Naive thymus-derived CD4-positive, alpha-beta T cell (primary cell): ENCODE measurements at regions not wholly inside any gene's neighbourhood (a gene's known extent, or its start where the extent isn't known, plus 50 kb on each side); places are given as distances from the start of the nearest gene placed in this dataset.
A peak's percentile ranks its signal among the peaks of the same experiment; 100 is the strongest.

Experiments
- ATAC-seq: fragments of 150-1000 bp; cut with Tn5 transposase; 2 replicates; pipeline ENCODE4 v1.10.0; 2021; ENCODE audit warnings: mild to moderate bottlenecking, moderate library complexity
- CTCF ChIA-PET: fragments of 350-600 bp; sonication (Branson Sonifier 250); formaldehyde crosslinking; loops from one replicate; lab custom pipeline; 2021; ENCODE audit warnings: antibody characterized with exemption; lab: Charles Lee
- POLR2A ChIA-PET: fragments of 350-600 bp; sonication (Branson Sonifier 250); formaldehyde crosslinking; loops from one replicate; lab custom pipeline; 2021; ENCODE audit warnings: antibody characterized with exemption, inconsistent platforms; lab: Charles Lee
- DNase-seq, 9 donors: peaks; one replicate each; pipeline versions ENCODE4 v3.0.0 to v3.0.0-alpha.2; 2020 to 2022; ENCODE audit warnings: mixed read lengths in 1 of 9
- H3K27ac ChIP-seq: one replicate; pipeline ENCODE4 v1.7.0; 2013; ENCODE audit warnings: mild to moderate bottlenecking, low read depth, low read length, moderate library complexity
- H3K27me3 ChIP-seq, 2 donors: one replicate each; pipeline ENCODE4 v1.7.0; 2013; ENCODE audit warnings: low read length in 2 of 2, mild to moderate bottlenecking in 2 of 2, moderate library complexity in 2 of 2; ENCODE audit not compliant: control insufficient read depth in 2 of 2, insufficient read depth in 2 of 2
- H3K36me3 ChIP-seq, 3 experiments: 1 replicate in 2 of 3; 2 replicates in 1 of 3; pipeline ENCODE4 v1.7.0; 2013; ENCODE audit warnings: low read length in 3 of 3, mild to moderate bottlenecking in 3 of 3, moderate library complexity in 1 of 3; ENCODE audit not compliant: insufficient read depth in 3 of 3, control insufficient read depth in 2 of 3
- H3K4me1 ChIP-seq, 2 donors: one replicate each; pipeline ENCODE4 v1.7.0; 2013; ENCODE audit warnings: low read length in 2 of 2, mild to moderate bottlenecking in 2 of 2, moderate library complexity in 1 of 2; ENCODE audit not compliant: control insufficient read depth in 2 of 2, insufficient read depth in 2 of 2
- H3K4me3 ChIP-seq: 2 replicates; pipeline ENCODE4 v1.7.0; 2013; ENCODE audit warnings: mild to moderate bottlenecking, low read length
- H3K9me3 ChIP-seq, 3 experiments: 1 replicate in 2 of 3; 2 replicates in 1 of 3; pipeline ENCODE4 v1.7.0; 2013; ENCODE audit warnings: low read length in 3 of 3; ENCODE audit not compliant: control insufficient read depth in 2 of 3
- H3K27ac Mint-ChIP-seq, 9 donors: one replicate each; pipeline ENCODE4 v1.8.0; 2020 to 2022; ENCODE audit warnings: mixed read lengths in 9 of 9, mild to moderate bottlenecking in 8 of 9, moderate library complexity in 5 of 9, inconsistent platforms in 2 of 9
- H3K27me3 Mint-ChIP-seq, 5 donors: one replicate each; pipeline ENCODE4 v1.8.0; 2021 to 2022; ENCODE audit warnings: mixed read lengths in 5 of 5, mild to moderate bottlenecking in 1 of 5
- H3K36me3 Mint-ChIP-seq, 5 donors: one replicate each; pipeline ENCODE4 v1.8.0; 2020 to 2022; ENCODE audit warnings: mixed read lengths in 5 of 5, mild to moderate bottlenecking in 3 of 5, inconsistent platforms in 1 of 5
- H3K4me1 Mint-ChIP-seq, 7 donors: one replicate each; pipeline ENCODE4 v1.8.0; 2020 to 2022; ENCODE audit warnings: mixed read lengths in 7 of 7, mild to moderate bottlenecking in 3 of 7, inconsistent platforms in 1 of 7
- H3K4me3 Mint-ChIP-seq, 10 donors: one replicate each; pipeline ENCODE4 v1.8.0; 2020 to 2022; ENCODE audit warnings: mild to moderate bottlenecking in 10 of 10, mixed read lengths in 10 of 10, moderate library complexity in 6 of 10, inconsistent platforms in 2 of 10
- H3K9me3 Mint-ChIP-seq, 11 donors: one replicate each; pipeline ENCODE4 v1.8.0; 2020 to 2022; ENCODE audit warnings: mixed read lengths in 11 of 11, mild to moderate bottlenecking in 4 of 11, inconsistent platforms in 1 of 11, moderate library complexity in 1 of 11
- intact Hi-C, 2 donors: fragments of 100-400 bp; cut with micrococcal nuclease; formaldehyde crosslinking; loops; one replicate each; pipeline ENCODE4 v1.15.1; 2023

- peaks cover 0 to 10% (median 5%) of the 10 kb centered on the region in 5 donors for H3K27me3 Mint-ChIP-seq
- H3K27ac ChIP-seq: no peak overlapping the region
- peaks cover 0 to 5% (median 0%) of the 10 kb centered on the region in 7 donors for H3K4me1 Mint-ChIP-seq
- intact Hi-C loops: loop anchor here in 1 of 2 donors (5.0 kb wide), 1 partner anchor 1246 kb away; no protein-coding TSS in a partner anchor
- no peaks in the 10 kb centered on the region for H3K9me3 Mint-ChIP-seq
- H3K4me3 ChIP-seq: no peak overlapping the region
- POLR2A ChIA-PET: no interaction called here
- no peak overlapping the region for H3K4me3 Mint-ChIP-seq
- ATAC-seq (no peak), DNase-seq (no peak)
- H3K36me3 ChIP-seq: no peaks in the 10 kb centered on the region
- H3K27me3 ChIP-seq: no peaks in the 10 kb centered on the region
- H3K27ac Mint-ChIP-seq: no peak overlapping the region
- H3K36me3 Mint-ChIP-seq: no peaks in the 10 kb centered on the region
- H3K9me3 ChIP-seq: no peaks in the 10 kb centered on the region
- no peaks in the 10 kb centered on the region for H3K4me1 ChIP-seq
- CTCF ChIA-PET: no interaction called here
Observed at GRCh38 chr7:95693551-95694333, 78.6 kb upstream of the DYNC1I1 start.

DNA sequence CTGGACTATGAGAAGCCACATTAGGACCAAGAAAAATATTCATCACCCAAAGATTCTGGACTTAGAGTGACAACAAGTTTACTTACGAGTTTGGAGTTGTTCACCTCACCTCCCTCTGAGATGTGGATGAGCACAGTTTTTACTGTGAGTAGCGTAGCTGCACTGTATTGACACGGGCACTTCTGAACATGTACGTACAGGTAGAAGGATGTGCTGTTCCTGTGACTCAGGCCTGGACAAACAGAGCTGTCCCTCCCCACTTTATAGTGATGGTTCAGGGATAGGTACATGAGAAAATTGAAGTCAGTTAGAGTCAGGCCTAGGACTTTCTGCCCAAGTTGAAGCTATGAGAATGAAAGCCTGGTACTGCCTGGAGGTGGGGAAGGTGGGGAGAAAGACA is 80.9 kb upstream of the DYNC1I1 start:
- Mint-ChIP-seq H3K4me1 (peaks cover 0 to 5% (median 0%) of the 10 kb centered on the region in 7 donors), H3K36me3 (no peaks in the 10 kb centered on the region), H3K9me3 (no peaks in the 10 kb centered on the region), H3K4me3 (no peak overlapping the region), H3K27ac (no peak overlapping the region), H3K27me3 (peaks cover 0 to 10% (median 5%) of the 10 kb centered on the region in 5 donors)
- Histone ChIP-seq H3K27ac (no peak overlapping the region), H3K27me3 (no peaks in the 10 kb centered on the region), H3K9me3 (no peaks in the 10 kb centered on the region), H3K4me1 (no peaks in the 10 kb centered on the region), H3K36me3 (no peaks in the 10 kb centered on the region), H3K4me3 (no peak overlapping the region)
- DNase-seq (no peak), ATAC-seq (no peak)
- POLR2A ChIA-PET: no interaction called here
- CTCF ChIA-PET: no interaction called here
- intact Hi-C loops: loop anchor here (2.0 to 5.0 kb wide), 2 partner anchors 181 to 1244 kb away; no protein-coding TSS in a partner anchor

DNA sequence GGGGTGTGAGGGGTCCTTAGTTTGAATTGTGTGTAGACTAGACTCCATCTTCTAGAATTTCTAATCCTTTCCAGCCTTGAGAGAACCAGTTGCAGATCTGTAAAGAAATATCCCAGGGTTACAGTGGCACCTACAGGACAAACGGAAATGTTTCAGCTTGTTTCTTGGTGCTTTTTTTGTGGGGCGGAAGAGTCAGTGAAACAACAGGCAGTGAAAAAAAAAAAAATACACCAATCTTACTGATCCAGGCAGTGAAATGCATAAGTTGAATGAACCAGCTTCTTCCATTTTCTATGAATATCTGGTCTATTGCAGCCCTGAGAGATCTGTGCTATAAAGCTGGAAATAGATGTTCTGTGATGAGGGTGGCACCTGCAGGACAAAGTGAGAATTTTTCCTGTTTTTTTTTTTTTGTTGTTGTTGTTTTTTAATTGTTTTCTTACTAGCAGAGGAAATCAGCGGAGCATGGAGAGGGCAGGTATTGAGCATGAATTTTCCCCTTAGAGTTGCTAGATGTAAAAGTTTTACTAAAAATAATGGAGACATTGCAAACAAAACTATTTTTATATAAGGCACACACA is 81.9 kb upstream of the DYNC1I1 start:
- POLR2A ChIA-PET: no interaction called here
- no peak overlapping the region for H3K27ac Mint-ChIP-seq
- CTCF ChIA-PET: no interaction called here

DNA sequence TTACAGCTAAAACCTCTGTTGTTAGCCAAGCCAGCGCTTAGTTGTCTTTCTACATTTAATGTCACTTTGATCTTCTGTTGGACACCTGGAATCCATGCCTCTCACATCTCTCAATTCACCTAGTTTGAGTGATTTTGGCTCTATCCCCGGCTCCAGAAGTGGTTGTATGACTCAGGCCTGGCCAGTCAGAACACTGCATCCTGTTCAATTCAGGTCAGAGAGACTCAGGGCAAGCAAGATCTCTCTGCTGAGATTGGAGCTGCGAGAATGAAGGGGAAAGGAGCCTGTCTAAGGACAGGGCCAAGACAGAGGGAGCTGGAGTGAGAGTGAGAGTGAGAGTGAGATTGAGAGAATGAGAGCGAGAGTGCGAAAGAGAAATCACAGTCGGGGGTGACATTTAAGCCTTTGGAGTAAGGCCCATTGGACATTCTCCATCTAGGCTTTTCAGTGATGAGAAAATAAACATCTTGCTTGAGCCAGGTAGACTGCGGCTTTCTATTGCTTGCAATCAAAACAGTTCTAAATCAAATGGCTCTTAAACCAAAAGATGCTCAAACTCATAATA is 83.3 kb upstream of the DYNC1I1 start:
- H3K4me3 Mint-ChIP-seq: no peak overlapping the region
- intact Hi-C loops: no loop called here
- Histone ChIP-seq H3K27me3 (no peaks in the 10 kb centered on the region), H3K36me3 (no peaks in the 10 kb centered on the region), H3K9me3 (no peaks in the 10 kb centered on the region), H3K4me3 (no peak overlapping the region), H3K4me1 (no peaks in the 10 kb centered on the region), H3K27ac (no peak overlapping the region)
- H3K27ac Mint-ChIP-seq: no peak overlapping the region
- H3K9me3 Mint-ChIP-seq: no peaks in the 10 kb centered on the region
- ChIA-PET POLR2A (no interaction called here), CTCF (no interaction called here)
- DNase-seq (no peak), ATAC-seq (no peak)
- peaks cover 0 to 7% (median 0%) of the 10 kb centered on the region in 7 donors for H3K4me1 Mint-ChIP-seq
- peaks cover 0 to 10% (median 3%) of the 10 kb centered on the region in 5 donors for H3K27me3 Mint-ChIP-seq
- no peaks in the 10 kb centered on the region for H3K36me3 Mint-ChIP-seq

More for the DNA sequence above, 81.9 kb upstream of the DYNC1I1 start:
- H3K27ac ChIP-seq: no peak overlapping the region
- Mint-ChIP-seq H3K27me3 (peaks cover 0 to 10% (median 6%) of the 10 kb centered on the region in 5 donors), H3K36me3 (no peaks in the 10 kb centered on the region), H3K9me3 (no peaks in the 10 kb centered on the region), H3K4me3 (peak overlapping the region in 1 of 10 donors; percentile 22), H3K4me1 (peaks cover 0 to 5% (median 0%) of the 10 kb centered on the region in 7 donors)
- H3K36me3 ChIP-seq: no peaks in the 10 kb centered on the region
- no peak for DNase-seq
- H3K9me3 ChIP-seq: no peaks in the 10 kb centered on the region
- ATAC-seq: peak; percentile 54
- no peaks in the 10 kb centered on the region for H3K27me3 ChIP-seq
- intact Hi-C loops: loop anchor here (1.0 to 5.0 kb wide), 4 partner anchors 163 to 1243 kb away; no protein-coding TSS in a partner anchor
- no peaks in the 10 kb centered on the region for H3K4me1 ChIP-seq
- no peak overlapping the region for H3K4me3 ChIP-seq

- DNase-seq (no peak), ATAC-seq (no peak)
- CTCF ChIA-PET: no interaction called here
- Mint-ChIP-seq H3K27me3 (peaks cover 0 to 10% (median 3%) of the 10 kb centered on the region in 5 donors), H3K4me3 (no peak overlapping the region), H3K4me1 (peaks cover 0 to 7% (median 0%) of the 10 kb centered on the region in 7 donors), H3K27ac (no peak overlapping the region), H3K9me3 (no peaks in the 10 kb centered on the region), H3K36me3 (no peaks in the 10 kb centered on the region)
- Histone ChIP-seq H3K4me3 (no peak overlapping the region), H3K36me3 (no peaks in the 10 kb centered on the region), H3K4me1 (no peaks in the 10 kb centered on the region), H3K27me3 (no peaks in the 10 kb centered on the region), H3K27ac (no peak overlapping the region), H3K9me3 (no peaks in the 10 kb centered on the region)
- intact Hi-C loops: no loop called here
- POLR2A ChIA-PET: no interaction called here
Observed at GRCh38 chr7:95687759-95688343, 84.5 kb upstream of the DYNC1I1 start.

DNA sequence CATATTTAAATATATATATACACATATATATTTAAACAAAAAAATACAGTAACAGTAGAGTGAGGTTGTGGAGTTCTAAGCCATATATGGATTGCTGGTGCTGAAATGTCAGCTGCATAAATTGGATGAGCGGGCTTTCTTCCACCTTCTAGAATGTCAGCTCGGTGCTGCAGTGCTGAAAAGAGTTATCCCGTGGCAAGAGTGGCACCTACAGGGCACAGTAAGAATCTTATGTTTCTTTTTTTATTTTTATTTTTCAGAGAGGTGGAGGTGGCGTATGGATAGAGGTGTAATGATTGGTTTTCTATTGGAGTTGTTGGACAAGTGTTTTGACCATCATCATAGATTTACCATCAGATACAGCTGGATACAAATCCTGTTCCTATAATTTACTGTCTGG is 86.2 kb upstream of the DYNC1I1 start:
- no peak for DNase-seq

More for the DNA sequence above, 86.2 kb upstream of the DYNC1I1 start:
- H3K4me3 Mint-ChIP-seq: no peak overlapping the region
- Histone ChIP-seq H3K4me3 (no peak overlapping the region), H3K9me3 (no peaks in the 10 kb centered on the region), H3K27ac (no peak overlapping the region), H3K36me3 (no peaks in the 10 kb centered on the region), H3K27me3 (no peaks in the 10 kb centered on the region), H3K4me1 (no peaks in the 10 kb centered on the region)
- H3K9me3 Mint-ChIP-seq: peaks cover 0 to 4% (median 0%) of the 10 kb centered on the region in 11 donors
- ChIA-PET POLR2A (no interaction called here), CTCF (no interaction called here)
- no peak overlapping the region for H3K27ac Mint-ChIP-seq
- intact Hi-C loops: no loop called here
- H3K36me3 Mint-ChIP-seq: no peaks in the 10 kb centered on the region
- H3K4me1 Mint-ChIP-seq: peaks cover 0 to 7% (median 0%) of the 10 kb centered on the region in 7 donors
- ATAC-seq: peak; percentile 60
- peaks cover 0 to 8% (median 5%) of the 10 kb centered on the region in 5 donors for H3K27me3 Mint-ChIP-seq
